Right lung (tissue), 2 donors: ENCODE measurements at regions not wholly inside any gene's neighbourhood (a gene's known extent, or its start where the extent isn't known, plus 50 kb on each side); places are given as distances from the start of the nearest gene placed in this dataset.
A peak's percentile ranks its signal among the peaks of the same experiment; 100 is the strongest.

ENCODE experiments used
- DNase-seq, 2 donors: peaks; one replicate each; pipeline ENCODE4 v3.0.0-alpha.2; 2013

DNA sequence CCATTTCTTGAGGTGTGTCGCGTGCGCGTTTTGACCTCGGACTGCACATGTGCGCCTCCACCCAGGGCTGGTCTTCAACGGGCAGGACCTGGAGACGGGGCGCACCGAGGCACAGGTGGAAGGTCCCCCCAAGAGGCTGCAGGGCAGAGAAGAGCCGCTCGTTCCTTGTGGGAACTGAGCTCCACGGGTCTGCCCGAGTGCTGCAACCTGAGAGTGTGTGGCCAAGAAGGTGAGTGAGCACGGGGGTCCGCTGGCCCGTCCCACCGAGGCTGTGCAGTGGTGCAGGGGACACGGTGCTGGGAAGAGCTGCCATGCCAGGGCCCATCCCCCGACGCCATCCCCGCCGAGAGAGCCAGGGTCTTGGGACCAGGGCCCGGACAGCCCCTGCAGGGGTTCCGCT lies 268.3 kb downstream of the GALR1 start:
- no peak for DNase-seq

DNA sequence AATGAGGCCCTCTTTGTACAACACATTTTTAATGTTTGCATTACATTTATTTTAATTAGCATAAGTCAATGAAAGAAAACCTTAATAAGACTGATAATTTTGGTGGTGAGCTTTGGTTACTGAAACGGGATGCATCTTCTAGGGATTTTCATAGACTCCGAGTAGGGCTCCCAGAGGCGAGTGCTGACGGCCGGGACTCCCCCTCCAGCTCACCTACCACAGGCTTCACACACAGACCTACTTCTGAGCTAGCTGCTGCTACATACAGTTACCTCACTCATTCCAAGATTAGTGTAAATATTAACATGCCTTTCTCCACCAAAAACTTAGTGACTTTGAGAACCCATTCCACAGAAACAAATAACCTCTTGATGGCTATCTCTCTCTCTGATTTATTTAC lies 271.1 kb downstream of the GALR1 start:
- no peak for DNase-seq

DNA sequence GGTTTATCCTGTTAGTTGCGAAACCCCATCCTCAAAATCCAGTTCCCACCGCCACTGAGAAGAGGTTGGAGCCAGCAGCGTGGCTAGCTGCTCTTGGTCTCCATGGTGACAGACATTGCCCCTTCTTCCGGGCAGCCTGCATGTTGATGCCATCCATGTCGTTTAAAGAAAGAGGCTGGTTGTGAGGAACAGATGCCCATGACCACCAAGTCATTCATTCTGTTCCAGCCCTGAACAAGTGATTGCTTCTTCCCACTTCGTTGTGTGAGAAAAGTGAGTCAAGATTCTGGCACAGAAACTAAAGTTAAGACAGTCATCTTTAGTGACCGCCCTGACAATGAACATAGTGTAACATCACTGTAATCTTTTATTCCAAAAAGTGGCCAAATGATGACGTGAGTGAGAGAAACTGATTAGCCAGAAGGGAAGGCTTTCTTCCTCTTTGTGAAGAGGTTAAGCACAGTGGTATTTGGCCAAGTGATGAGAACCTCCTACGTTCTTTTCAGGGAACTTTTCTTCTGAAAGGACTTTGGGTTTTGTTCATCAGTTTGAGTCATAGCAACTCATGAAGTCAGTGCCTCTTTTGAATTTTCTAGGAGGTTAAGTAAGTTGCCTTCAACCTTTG lies 272.5 kb downstream of the GALR1 start:
- DNase-seq = no peak

DNA sequence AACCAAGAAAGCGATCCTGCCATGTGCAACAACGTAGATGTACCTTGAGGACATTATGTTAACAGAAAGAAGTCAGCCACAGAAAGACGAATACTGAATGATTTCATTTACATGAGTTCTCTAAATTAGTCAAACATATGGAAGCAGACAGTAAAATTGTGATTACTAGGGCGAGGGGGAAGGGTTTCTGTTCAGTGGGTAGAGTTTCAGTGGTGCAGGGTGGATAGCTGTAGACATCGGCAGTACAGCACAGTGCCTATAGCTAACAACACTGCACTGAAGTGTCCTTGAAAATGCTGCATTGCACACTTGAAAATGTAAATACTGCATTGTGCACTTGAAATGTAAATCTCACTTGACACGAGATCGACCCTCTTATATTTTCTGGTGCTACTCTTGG lies 275.3 kb downstream of the GALR1 start:
- no peak for DNase-seq

DNA sequence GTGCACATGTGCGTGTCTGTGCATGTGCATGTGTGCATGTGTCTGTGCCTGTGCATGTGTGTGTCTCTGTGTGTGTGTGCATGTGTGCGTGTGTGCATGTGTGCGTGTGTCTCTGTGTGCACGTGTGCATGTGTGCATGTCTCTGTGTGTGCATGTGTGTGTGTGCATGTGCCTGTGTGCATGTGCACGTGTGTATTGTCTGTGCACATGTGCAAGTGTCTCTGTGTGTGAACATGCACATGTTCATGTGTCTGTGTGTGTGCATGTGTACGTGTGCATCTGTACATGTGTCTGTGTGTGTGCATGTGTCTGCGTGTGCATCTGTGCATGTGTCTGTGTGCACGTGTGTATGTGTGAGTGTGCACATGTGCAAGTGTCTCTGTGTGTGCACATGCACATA lies 277.3 kb downstream of the GALR1 start:
- DNase-seq = no peak

DNA sequence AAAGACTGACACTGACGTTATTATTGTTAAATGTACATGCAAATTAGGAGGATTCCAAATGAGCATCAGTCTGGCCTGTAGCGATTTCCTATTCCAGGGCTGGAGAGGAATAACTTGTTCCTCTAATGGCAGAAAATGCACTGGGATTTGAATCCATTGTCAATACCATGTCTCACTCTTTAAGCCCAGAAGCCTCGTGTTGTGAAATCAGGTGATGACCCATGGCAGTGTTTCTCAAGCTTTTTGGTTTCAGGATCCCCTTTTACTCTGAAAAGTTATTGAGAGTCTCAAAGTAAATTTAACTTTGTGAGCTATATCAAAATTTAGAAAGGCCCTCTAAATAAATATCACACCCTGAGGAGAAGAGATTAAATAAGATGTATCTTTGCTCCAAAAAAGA lies 279.2 kb downstream of the GALR1 start:
- no peak for DNase-seq

DNA sequence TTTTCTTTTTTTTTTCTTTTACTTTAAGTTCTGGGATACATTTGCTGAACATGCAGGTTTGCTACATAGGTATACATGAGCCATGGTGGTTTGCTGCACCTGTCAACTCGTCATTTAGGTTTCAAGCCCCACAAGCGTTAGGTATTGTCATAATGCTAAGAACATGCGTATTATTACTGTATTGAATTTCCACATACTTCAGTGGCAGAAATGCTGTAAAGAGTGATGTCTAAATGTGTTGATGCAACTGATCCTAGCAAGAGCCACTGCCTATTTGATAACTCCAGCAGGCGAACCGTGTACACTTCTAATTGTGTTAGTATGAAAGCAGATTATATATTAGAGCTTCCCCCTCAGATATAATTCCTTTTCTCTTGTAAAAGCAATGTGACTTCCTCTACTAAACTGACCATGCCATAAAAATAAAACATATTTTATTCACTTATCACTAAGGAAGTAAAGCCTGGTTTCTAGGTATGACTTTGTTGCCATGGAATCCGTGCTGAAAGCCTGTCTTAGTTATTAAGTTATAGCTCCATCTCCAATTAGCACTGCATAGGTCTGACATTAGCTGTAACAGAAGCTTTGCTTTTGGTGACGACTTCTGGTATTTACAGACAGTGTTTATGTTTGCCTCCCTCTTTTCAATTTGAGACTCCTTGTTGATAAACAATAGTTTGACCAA lies 280.0 kb downstream of the GALR1 start:
- DNase-seq = no peak

DNA sequence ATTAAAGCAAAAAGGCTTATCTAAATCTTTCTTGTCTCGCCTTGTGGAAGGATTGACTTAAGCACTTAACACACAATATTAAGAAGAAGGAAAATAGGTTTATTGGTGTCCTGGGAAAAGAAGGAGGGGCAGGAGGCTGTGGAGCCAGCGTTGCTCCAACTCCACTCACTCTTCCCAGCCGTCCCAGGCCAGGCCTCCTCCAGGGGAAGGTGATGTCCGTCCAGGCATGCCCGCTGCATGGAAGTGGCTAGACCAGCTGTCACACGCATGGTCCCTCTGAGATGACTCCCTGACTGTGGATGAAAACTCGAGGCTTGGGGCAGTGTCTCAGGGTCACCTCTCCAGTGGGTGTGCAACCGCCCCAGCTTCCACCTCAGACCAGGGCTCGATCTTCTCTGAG lies 281.1 kb downstream of the GALR1 start:
- no peak for DNase-seq

DNA sequence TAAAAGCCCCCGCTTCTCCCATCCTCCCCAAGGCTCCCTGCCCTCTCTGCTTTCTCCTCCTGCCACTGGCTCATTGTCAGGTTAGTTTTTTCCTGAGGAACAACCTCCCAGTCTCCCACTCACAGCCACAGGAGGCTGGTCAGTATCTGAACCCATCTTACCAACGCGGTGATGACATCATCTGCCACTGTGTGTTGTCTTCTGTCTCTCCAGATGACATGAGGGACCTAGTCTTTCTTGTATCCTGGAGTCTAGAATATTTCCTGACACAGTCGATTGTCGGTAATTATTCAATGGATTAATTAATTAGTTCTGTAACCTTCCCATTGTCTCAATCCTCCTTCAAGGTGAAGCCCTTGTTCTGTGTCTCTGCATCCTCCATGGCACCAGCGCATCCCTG lies 290.2 kb downstream of the GALR1 start:
- DNase-seq = no peak

DNA sequence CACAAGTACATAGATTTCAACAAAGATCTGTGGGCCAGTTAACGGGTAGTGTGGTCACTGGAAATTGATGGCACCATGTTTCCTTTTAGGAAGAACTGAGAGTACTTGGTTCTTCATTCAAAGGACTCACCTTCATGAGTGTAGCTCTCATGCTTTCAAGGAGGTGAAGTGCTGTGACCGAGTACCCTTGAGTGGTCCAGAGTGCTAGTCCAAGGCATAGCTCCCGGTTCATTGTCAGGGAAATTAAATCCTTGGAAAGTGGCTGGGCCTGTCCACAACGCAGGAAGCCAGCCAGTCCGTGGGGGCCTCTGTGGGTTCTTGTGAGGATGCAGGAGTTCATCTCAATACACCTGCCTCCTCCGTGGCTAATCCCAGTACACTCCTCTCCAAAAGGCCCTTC lies 295.1 kb downstream of the GALR1 start:
- no peak for DNase-seq

DNA sequence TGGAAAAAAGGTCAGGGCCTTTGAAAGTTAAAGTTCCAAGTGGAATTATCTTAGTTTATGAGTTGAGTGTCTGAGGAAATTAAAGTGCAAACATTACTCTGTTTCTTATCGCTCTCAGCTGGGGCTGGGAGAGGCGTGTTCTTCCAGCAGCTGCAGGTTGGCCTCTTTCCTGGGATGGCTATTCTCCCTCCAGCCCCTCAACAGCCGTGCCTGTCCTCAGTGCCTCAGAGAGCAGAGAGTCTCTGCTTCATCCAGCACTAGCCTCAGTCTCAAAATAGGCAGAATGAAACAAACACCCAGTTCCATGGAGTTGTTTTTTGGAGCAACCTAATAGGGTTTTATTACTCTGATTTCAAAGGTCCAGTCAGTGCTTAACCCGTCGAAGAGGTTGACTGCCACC lies 298.1 kb downstream of the GALR1 start:
- DNase-seq = no peak

DNA sequence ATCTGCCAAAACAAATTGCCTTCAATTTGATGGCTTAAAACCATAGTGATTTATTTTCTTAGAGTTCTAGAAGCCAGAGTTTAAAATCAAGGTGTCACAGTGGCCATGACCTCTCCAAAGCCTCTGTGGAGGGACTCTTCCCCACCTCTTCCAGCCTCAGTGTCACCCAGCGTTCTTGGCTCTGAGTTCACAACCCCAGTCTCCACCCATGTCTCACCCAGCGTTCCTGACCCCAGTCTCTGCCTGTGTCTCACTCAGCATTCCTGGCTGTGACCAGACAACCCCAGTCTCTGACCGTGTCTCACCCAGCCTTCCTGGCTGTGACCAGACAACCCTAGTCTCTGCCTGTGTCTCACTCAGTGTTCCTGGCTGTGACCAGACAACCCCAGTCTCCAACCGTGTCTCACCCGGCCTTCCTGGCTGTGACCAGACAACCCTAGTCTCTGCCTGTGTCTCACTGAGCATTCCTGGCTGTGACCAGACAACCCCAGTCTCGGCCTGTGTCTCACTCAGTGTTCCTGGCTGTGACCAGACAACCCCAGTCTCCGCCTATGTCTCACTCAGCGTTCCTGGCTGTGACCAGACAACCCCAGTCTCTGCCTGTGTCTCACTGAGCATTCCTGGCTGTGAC lies 299.3 kb downstream of the GALR1 start:
- DNase-seq = no peak

DNA sequence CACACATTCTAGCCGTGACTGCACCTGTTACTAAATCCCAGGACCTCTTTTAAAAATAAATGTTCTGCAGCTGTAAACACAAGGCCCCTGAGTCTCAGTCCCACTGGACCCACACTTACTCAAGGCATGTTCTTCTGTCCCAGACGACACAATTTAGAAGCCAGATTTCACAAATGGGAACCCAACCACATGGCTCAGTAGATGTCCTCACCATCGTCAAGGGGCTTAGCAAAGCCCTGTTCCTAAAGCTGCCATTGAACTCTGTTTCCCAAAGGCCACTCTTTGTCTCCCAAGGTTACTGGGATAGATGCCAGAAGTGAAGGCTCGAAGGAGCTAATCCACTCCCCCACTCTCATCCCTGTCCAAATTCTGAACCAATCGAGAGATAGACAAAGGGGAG lies 301.0 kb downstream of the GALR1 start:
- no peak for DNase-seq

DNA sequence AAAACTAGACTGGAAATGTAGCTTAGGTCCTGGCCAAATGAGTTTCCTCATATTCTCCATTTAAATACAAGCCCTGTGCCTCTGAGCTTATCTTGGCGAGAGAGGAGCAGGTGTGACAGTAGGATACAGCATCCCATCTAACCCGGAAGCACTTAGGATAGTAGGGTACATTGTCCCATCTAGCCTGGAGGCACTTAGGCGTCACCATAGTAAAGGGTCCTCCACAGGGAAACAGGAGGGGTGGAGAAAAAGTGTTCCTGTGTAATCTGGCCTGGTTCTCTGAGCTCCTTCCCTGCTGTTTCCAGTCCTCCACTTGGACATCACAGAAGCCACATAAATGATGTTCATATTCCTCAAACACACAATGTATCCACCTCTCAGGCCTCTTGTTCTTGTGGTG lies 301.4 kb downstream of the GALR1 start:
- DNase-seq = no peak

DNA sequence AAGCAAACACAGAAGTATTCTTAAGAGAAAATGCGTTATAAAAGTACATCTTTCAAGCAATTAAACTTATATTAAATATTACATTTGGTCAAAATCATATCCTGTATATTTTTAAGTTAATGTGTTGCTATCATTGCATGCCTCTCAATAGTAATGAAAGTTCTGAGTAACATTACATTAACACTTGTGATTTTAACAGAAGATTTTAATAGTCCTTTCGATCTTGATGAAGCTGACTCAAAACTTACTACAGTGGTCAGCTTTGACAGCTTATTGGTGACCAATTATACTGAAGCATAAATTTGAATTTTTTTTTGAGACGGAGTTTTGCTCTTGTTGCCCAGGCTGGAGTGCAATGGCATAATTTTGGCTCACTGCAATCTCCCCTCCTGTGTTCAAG lies 303.3 kb downstream of the GALR1 start:
- DNase-seq = no peak

DNA sequence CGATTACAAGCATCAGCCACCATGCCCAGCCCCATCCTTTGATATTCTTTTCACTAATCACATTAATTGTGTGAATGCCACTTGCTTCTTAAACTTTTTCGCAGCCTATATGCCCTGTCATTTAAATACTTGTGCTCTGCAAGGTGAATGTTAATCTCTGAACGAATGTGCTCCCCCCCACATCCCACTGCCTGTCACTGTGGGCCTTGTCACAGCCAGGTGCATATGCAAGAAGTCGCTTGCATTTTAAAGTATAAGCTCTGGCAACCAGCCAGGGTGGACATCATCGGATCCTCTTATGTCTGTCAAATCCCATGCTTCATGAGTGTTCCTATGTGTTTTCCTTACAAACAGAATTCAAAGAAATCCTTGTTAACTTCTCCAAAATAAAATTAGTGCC lies 304.4 kb downstream of the GALR1 start:
- no peak for DNase-seq

DNA sequence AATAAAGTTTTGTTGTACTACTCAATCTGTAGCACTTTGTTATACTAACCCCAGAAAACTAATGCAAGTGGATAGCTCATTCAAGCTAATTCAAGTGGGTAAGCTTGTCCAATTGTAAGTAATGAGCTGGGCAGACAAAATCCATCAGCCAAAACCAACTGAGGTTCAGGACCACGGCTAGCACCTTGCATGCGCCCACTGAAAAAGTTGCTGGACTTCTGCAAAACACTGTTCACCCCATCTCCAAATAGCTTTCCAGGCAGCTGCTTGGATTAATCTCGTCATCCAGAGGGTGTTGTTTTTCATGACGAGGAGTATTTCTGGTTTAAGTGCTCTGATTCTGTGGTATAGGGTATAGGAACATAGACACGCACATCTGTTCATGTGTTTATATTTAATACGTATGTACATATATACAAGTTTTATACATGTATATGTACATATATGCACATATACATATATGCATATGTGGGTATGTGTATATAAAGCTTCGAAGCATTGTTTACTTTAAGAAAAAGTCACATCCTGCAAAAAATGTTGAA lies 307.5 kb downstream of the GALR1 start:
- DNase-seq = peak in 1 of 2 donors; percentile 14

DNA sequence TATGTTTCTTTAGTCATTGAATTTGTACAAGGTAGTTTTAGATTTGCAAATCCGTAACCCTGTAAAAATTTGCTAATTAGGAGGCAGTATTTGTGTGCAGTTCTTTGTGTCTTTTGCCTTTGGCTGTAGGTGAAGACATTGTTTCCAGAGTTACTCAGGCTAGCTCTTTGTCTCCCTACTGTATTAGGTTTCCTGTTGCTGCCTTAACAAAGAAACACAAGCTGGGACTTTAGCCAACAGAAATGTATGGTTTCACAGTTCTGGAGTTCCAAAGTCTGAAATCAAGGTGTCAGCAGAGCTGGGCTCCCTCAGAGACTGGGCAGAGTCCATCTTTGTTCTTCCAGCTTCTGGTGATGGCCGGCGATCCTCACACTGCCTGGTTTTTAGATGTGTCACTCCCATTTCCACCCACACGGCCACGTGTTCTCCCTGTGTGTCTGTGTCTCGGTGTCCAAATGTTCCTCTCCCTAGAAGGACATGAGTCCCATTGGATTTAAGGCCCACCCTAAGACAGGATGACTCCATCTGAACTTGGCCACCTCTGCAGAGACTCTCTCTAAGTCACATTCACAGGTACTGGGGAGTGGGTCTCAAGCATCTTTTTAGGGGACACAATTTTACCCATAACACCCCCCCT lies 309.7 kb downstream of the GALR1 start:
- no peak for DNase-seq

DNA sequence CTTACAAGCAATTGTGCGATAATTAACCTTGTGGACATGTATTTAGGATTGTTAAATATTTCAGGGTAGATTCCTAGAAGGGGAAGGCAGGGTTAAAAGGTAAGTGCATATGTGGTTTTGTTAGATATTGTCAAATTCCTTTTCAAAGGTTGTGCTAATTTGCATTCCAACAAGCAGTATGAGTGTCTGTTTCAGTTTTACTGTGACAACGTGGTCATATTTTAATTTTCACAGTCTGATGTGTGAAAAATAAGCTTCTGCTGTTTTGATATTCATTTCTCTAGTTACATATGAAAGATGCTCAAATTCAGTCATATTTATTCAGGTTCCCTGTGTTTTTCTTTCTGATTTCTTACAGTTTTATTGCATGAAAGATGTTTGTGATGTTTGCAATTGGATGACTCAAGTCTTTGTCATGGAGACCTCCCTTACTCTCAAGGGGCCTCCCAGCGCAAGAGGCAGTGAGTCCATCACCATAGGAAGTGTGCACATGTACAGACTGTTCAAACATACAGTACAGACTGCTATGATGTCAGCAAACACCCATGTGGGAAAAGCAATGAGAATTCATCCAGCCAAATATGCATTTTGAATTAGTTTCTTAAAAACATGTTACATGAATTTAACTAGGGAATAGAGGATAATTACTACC lies 310.8 kb downstream of the GALR1 start:
- no peak for DNase-seq

DNA sequence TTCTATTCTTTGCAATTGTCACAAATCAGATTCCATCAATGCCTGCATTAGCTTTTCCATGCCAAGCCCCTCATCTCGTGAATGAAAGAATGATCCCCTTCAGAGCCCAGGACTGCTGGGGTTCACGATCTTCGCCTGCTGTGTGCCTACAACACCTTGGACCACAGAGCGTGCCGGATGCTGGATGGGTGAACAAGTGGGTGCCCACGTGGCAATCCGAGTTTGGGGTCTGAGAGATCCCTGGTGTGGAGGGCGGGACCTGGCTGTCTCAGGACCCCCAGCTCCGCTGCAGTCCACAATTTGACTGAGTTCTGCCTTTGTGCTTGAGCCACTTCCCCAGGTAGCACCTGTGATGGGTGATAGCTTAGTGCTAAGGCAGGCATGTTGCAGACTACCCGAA lies 317.0 kb downstream of the GALR1 start:
- no peak for DNase-seq

DNA sequence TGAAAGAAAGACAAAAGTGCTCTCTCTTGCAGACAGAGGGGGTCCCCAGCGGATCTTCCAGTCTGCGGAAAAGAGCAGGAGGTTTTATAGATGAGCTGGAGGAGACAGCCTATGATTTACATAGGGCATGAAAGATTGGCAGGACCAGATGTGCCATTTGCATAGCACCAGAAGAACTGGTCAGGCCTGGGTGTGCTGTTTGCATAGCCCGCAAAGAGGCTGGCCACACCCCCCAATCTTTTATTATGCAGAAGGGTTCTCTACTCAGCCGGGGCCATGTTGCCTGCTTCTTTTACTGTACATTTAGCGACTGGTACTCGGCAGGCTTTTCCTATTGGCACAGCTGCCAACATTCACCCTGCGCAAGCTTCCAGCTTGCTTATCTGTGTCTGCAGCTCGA lies 317.6 kb downstream of the GALR1 start:
- no peak for DNase-seq

DNA sequence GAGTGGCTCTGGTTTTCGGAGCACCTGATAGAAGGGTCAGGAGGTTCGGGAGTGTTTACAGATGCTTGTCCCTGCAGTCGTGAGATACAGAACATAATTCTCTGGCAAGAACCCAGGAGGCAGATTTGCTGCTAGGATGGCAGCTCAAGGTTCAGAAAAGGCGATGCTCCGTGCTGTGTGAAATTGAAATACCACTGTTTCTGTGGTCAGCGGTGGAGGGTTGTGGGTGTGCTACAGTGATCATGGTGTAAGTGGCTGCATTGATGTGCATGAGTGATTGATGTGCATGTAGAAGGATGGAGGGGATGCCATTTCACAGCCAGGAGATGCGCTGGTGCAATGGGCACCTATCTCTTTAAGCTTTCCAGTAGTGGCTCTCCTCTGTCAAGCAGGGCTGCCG lies 322.1 kb downstream of the GALR1 start:
- DNase-seq = no peak
